Left ventricle myocardium inferior (tissue), 1 donor: ENCODE measurements at regions not wholly inside any gene's neighbourhood (a gene's known extent, or its start where the extent isn't known, plus 50 kb on each side); places are given as distances from the start of the nearest gene placed in this dataset.
"Not testable (repeated sequence)": the region's sequence is repeated elsewhere in the genome, so short reads cannot be mapped to it uniquely, and the experiment has no call there.

ENCODE experiments used
- DNase-seq: peaks from one replicate; pipeline ENCODE4 v3.0.0-alpha.2; 2020
- H3K27ac ChIP-seq: fragments of 200-600 bp; replicated peaks from 2 replicates; pipeline ENCODE4 v1.8.0; 2021
- H3K27me3 ChIP-seq: fragments of 200-600 bp; 2 replicates; pipeline ENCODE4 v1.8.0; 2021; ENCODE audit warnings: low read depth
- H3K36me3 ChIP-seq: fragments of 200-600 bp; 2 replicates; pipeline ENCODE4 v1.8.0; 2021
- H3K4me1 ChIP-seq: fragments of 200-600 bp; 2 replicates; pipeline ENCODE4 v1.8.0; 2021
- H3K4me3 ChIP-seq: fragments of 200-600 bp; 2 replicates; pipeline ENCODE4 v1.8.0; 2021; ENCODE audit warnings: mild to moderate bottlenecking, moderate library complexity
- H3K9me3 ChIP-seq: fragments of 200-600 bp; replicated peaks from 2 replicates; pipeline ENCODE4 v1.8.0; 2021
- intact Hi-C: fragments of 100-400 bp; cut with micrococcal nuclease; formaldehyde crosslinking; loops from one replicate; pipeline ENCODE4 v1.11.0; 2022
- TF ChIP-seq, protein P1 (sequence below): fragments of 200-600 bp; IDR thresholded peaks from 2 replicates; pipeline ENCODE4 v1.8.0; 2021; ENCODE audit warnings: antibody characterized with exemption, mild to moderate bottlenecking, borderline replicate concordance
- donor health status: DM: no; HTN: yes; CAD: no; lungs with severe emphysema.

- peaks cover 1% of the 10 kb centered on the region for H3K4me1 ChIP-seq
- H3K27me3 ChIP-seq = peaks cover 20% of the 10 kb centered on the region
- no peak overlapping the region for H3K27ac ChIP-seq
- no peak overlapping the region for H3K4me3 ChIP-seq
- intact Hi-C loops = loop anchor here (10.0 kb wide), 1 partner anchor 294 kb away; no protein-coding TSS in a partner anchor
- peaks cover 11% of the 10 kb centered on the region for H3K9me3 ChIP-seq
- no peaks in the 10 kb centered on the region for H3K36me3 ChIP-seq
- DNase-seq = no peak
- TF ChIP-seq, protein P1, sequence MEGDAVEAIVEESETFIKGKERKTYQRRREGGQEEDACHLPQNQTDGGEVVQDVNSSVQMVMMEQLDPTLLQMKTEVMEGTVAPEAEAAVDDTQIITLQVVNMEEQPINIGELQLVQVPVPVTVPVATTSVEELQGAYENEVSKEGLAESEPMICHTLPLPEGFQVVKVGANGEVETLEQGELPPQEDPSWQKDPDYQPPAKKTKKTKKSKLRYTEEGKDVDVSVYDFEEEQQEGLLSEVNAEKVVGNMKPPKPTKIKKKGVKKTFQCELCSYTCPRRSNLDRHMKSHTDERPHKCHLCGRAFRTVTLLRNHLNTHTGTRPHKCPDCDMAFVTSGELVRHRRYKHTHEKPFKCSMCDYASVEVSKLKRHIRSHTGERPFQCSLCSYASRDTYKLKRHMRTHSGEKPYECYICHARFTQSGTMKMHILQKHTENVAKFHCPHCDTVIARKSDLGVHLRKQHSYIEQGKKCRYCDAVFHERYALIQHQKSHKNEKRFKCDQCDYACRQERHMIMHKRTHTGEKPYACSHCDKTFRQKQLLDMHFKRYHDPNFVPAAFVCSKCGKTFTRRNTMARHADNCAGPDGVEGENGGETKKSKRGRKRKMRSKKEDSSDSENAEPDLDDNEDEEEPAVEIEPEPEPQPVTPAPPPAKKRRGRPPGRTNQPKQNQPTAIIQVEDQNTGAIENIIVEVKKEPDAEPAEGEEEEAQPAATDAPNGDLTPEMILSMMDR = no peak
These were observed 115.4 kb upstream of the CARD11 start for GRCh38 chr7:3159039-3159438.

GRCh38 chr7:3159445-3159844 is 115.8 kb upstream of the CARD11 start:
- intact Hi-C loops = loop anchor here (10.0 kb wide), 1 partner anchor 295 kb away; no protein-coding TSS in a partner anchor
- TF ChIP-seq, protein P1 = no peak
- peaks cover 16% of the 10 kb centered on the region for H3K27me3 ChIP-seq

GRCh38 chr7:3159926-3160325 is 116.3 kb upstream of the CARD11 start:
- not testable (repeated sequence) for DNase-seq, H3K9me3 ChIP-seq, H3K4me1 ChIP-seq, H3K27ac ChIP-seq, H3K4me3 ChIP-seq, H3K36me3 ChIP-seq
- H3K27me3 ChIP-seq = peaks cover 14% of the 10 kb centered on the region
- intact Hi-C loops = loop anchor here (10.0 kb wide), 1 partner anchor 295 kb away; no protein-coding TSS in a partner anchor

More at GRCh38 chr7:3159445-3159844, 115.8 kb upstream of the CARD11 start:
- H3K4me1 ChIP-seq = peaks cover 5% of the 10 kb centered on the region
- no peak overlapping the region for H3K4me3 ChIP-seq
- DNase-seq = no peak
- no peak overlapping the region for H3K27ac ChIP-seq
- peaks cover 11% of the 10 kb centered on the region for H3K9me3 ChIP-seq
- no peaks in the 10 kb centered on the region for H3K36me3 ChIP-seq

- peaks cover 18% of the 10 kb centered on the region for H3K4me1 ChIP-seq
- H3K27me3 ChIP-seq = peaks cover 19% of the 10 kb centered on the region
- DNase-seq = no peak
- H3K4me3 ChIP-seq = no peak overlapping the region
- no peaks in the 10 kb centered on the region for H3K36me3 ChIP-seq
- no peaks in the 10 kb centered on the region for H3K9me3 ChIP-seq
- no peak overlapping the region for H3K27ac ChIP-seq
- TF ChIP-seq, protein P1 = peak; percentile 42
- intact Hi-C loops = no loop called here
These were observed 118.6 kb upstream of the CARD11 start for GRCh38 chr7:3162289-3162688.

- H3K27me3 ChIP-seq = peaks cover 19% of the 10 kb centered on the region
- DNase-seq, H3K9me3 ChIP-seq, intact Hi-C loops, H3K4me3 ChIP-seq, H3K36me3 ChIP-seq, H3K27ac ChIP-seq: not testable (repeated sequence)
- peaks cover 18% of the 10 kb centered on the region for H3K4me1 ChIP-seq
These were observed 119.1 kb upstream of the CARD11 start for GRCh38 chr7:3162798-3163197.

- Histone ChIP-seq H3K4me3 (no peak overlapping the region), H3K4me1 (peaks cover 18% of the 10 kb centered on the region), H3K27me3 (peaks cover 13% of the 10 kb centered on the region), H3K27ac (no peak overlapping the region), H3K9me3 (no peaks in the 10 kb centered on the region), H3K36me3 (no peaks in the 10 kb centered on the region)
- intact Hi-C loops = no loop called here
- TF ChIP-seq, protein P1 = no peak
- peak; percentile 24 for DNase-seq
These were observed 120.7 kb upstream of the CARD11 start for GRCh38 chr7:3164380-3164792.
